WTC11 (cell line): ENCODE measurements at regions not wholly inside any gene's neighbourhood (a gene's known extent, or its start where the extent isn't known, plus 50 kb on each side); places are given as distances from the start of the nearest gene placed in this dataset.

Source experiments
- ATAC-seq: fragments of 200-7000 bp; cut with Tn5 transposase; 2 replicates; pipeline ENCODE4 v1.10.0; 2021; ENCODE audit warnings: mild to moderate bottlenecking, moderate library complexity
- CTCF ChIA-PET: fragments of 300-600 bp; sonication (Branson Sonifier 250); formaldehyde crosslinking; loops from one replicate; lab custom pipeline; 2021; ENCODE audit warnings: antibody characterized with exemption; lab: Charles Lee
- POLR2A ChIA-PET: fragments of 350-600 bp; sonication (Branson Sonifier 250); formaldehyde crosslinking; loops from one replicate; lab custom pipeline; 2021; ENCODE audit warnings: antibody characterized with exemption; lab: Charles Lee
- DNase-seq: peaks from one replicate; pipeline ENCODE4 v3.0.0; 2021; ENCODE audit warnings: low spot score
- H3K27ac Mint-ChIP-seq: 2 replicates; pipeline ENCODE4 v1.8.0; 2021; ENCODE audit warnings: mixed read lengths
- H3K27me3 Mint-ChIP-seq: 2 replicates; pipeline ENCODE4 v1.8.0; 2021; ENCODE audit warnings: low read depth, mild to moderate bottlenecking, moderate library complexity, mixed read lengths
- H3K36me3 Mint-ChIP-seq: 2 replicates; pipeline ENCODE4 v1.8.0; 2021; ENCODE audit warnings: mixed read lengths
- H3K4me1 Mint-ChIP-seq: 2 replicates; pipeline ENCODE4 v1.8.0; 2022; ENCODE audit warnings: mixed read lengths
- H3K4me3 Mint-ChIP-seq: 2 replicates; pipeline ENCODE4 v1.8.0; 2021; ENCODE audit warnings: mild to moderate bottlenecking, moderate library complexity, mixed read lengths
- H3K9me3 Mint-ChIP-seq: 2 replicates; pipeline ENCODE4 v1.8.0; 2021; ENCODE audit warnings: mixed read lengths
- AFF4 ChIP-seq: sonication (generic); formaldehyde crosslinking; IDR thresholded peaks from 2 replicates; pipeline ENCODE4 v1.8.1; 2023; ENCODE audit warnings: mild to moderate bottlenecking, missing genetic modification reagents, borderline replicate concordance
- ARID4B ChIP-seq: sonication (generic); formaldehyde crosslinking; IDR thresholded peaks from 2 replicates; pipeline ENCODE4 v1.8.0; 2023; ENCODE audit warnings: missing genetic modification reagents, mild to moderate bottlenecking, borderline replicate concordance
- E2F5 ChIP-seq: sonication (generic); formaldehyde crosslinking; IDR thresholded peaks from 2 replicates; pipeline ENCODE4 v1.8.1; 2022; ENCODE audit warnings: mild to moderate bottlenecking, moderate library complexity, missing genetic modification reagents
- ERG ChIP-seq: fragments of 250-450 bp; sonication (Bioruptor Pico); IDR thresholded peaks from 2 replicates; pipeline ENCODE4 v1.8.0; 2021; ENCODE audit warnings: mild to moderate bottlenecking
- FOXP4 ChIP-seq: sonication (generic); formaldehyde crosslinking; IDR thresholded peaks from 2 replicates; pipeline ENCODE4 v1.8.0; 2022; ENCODE audit warnings: mild to moderate bottlenecking, missing genetic modification reagents
- HMGA2 ChIP-seq: fragments of 250-450 bp; sonication (Bioruptor Pico); IDR thresholded peaks from 2 replicates; pipeline ENCODE4 v1.4.0; 2021; ENCODE audit warnings: mild to moderate bottlenecking, moderate library complexity
- IRF2 ChIP-seq: sonication (generic); formaldehyde crosslinking; IDR thresholded peaks from 2 replicates; pipeline ENCODE4 v1.8.0; 2022; ENCODE audit warnings: low read depth, missing genetic modification reagents, borderline replicate concordance
- JAZF1 ChIP-seq: fragments of 250-450 bp; sonication (Bioruptor Pico); IDR thresholded peaks from 2 replicates; pipeline ENCODE4 v1.9.0; 2021; ENCODE audit warnings: moderate library complexity, mild to moderate bottlenecking, inconsistent platforms
- RELA ChIP-seq: sonication (generic); formaldehyde crosslinking; IDR thresholded peaks from 2 replicates; pipeline ENCODE4 v1.8.1; 2022; ENCODE audit warnings: missing genetic modification reagents, mild to moderate bottlenecking, borderline replicate concordance
- RORB ChIP-seq: fragments of 250-450 bp; sonication (Bioruptor Pico); IDR thresholded peaks from 2 replicates; pipeline ENCODE4 v1.9.0; 2021; ENCODE audit warnings: mild to moderate bottlenecking
- SOX15 ChIP-seq: fragments of 250-450 bp; sonication (Bioruptor Pico); IDR thresholded peaks from 2 replicates; pipeline ENCODE4 v1.9.0; 2021; ENCODE audit warnings: mild to moderate bottlenecking
- ZBTB21 ChIP-seq: sonication (generic); formaldehyde crosslinking; IDR thresholded peaks from 2 replicates; pipeline ENCODE4 v1.8.1; 2023; ENCODE audit warnings: mild to moderate bottlenecking, missing genetic modification reagents, borderline replicate concordance
- ZNF512 ChIP-seq: sonication (generic); formaldehyde crosslinking; IDR thresholded peaks from 2 replicates; pipeline ENCODE4 v1.8.1; 2022; ENCODE audit warnings: missing genetic modification reagents, borderline replicate concordance
- ZNF532 ChIP-seq: fragments of 250-450 bp; sonication (Bioruptor Pico); IDR thresholded peaks from 2 replicates; pipeline ENCODE4 v1.9.0; 2021; ENCODE audit warnings: mild to moderate bottlenecking, borderline replicate concordance
- ZSCAN18 ChIP-seq: fragments of 250-450 bp; sonication (Bioruptor Pico); IDR thresholded peaks from 2 replicates; pipeline ENCODE4 v2.1.2; 2022; ENCODE audit warnings: mild to moderate bottlenecking, moderate library complexity

GRCh38 chr2:49278561-49278960 lies 124.2 kb upstream of the FSHR start (continued):
- TF ChIP-seq ARID4B (CRISPR knock-in tag) (no peak), AFF4 (CRISPR knock-in tag) (no peak), IRF2 (CRISPR knock-in tag) (no peak), E2F5 (no peak), ZNF532 (CRISPR knock-in tag) (no peak), RELA (CRISPR knock-in tag) (no peak), SOX15 (no peak), ZBTB21 (no peak), RORB (CRISPR knock-in tag) (no peak), FOXP4 (no peak)

GRCh38 chr2:49278141-49278540 lies 123.8 kb upstream of the FSHR start:
- Mint-ChIP-seq H3K27ac (no peak overlapping the region), H3K27me3 (no peaks in the 10 kb centered on the region), H3K36me3 (peaks cover 20% of the 10 kb centered on the region), H3K4me3 (no peak overlapping the region), H3K4me1 (peaks cover 10% of the 10 kb centered on the region), H3K9me3 (peaks cover 55% of the 10 kb centered on the region)
- DNase-seq (no peak), ATAC-seq (no peak)
- ChIA-PET POLR2A (no interaction called here), CTCF (no interaction called here)
- TF ChIP-seq HMGA2 (CRISPR knock-in tag): no peak
- no peak for TF ChIP-seq ZNF512 (CRISPR knock-in tag)
- TF ChIP-seq ERG (CRISPR knock-in tag): no peak
- TF ChIP-seq ZSCAN18: no peak
- no peak for TF ChIP-seq JAZF1 (CRISPR knock-in tag)
- TF ChIP-seq RORB (CRISPR knock-in tag): no peak
